ENCODE measurements at regions not wholly inside any gene's neighbourhood (a gene's known extent, or its start where the extent isn't known, plus 50 kb on each side); places are given as distances from the start of the nearest gene placed in this dataset.

GRCh38 chr3:117400303-117400702 lies 690.7 kb downstream of the TUSC7 start (continued):
- no peak for TF ChIP-seq KDM1A (IDR thresholded peaks at IDR 0.05; ENCODE audit: borderline replicate concordance, low read length)
- TF ChIP-seq MAFK (IDR thresholded peaks at IDR 0.05; ENCODE audit: low read depth, low read length): no peak
- TF ChIP-seq RNF2 (IDR thresholded peaks at IDR 0.05; ENCODE audit: borderline replicate concordance, low read depth, low read length, missing control alignments, poor library complexity, severe bottlenecking): no peak
- TF ChIP-seq BRCA1 (IDR thresholded peaks at IDR 0.05; ENCODE audit: low read depth, low read length): no peak
- no peak for TF ChIP-seq TCF12 (IDR thresholded peaks at IDR 0.05; ENCODE audit: low read depth, low read length)
- TF ChIP-seq HDAC2 (IDR thresholded peaks at IDR 0.05; ENCODE audit: borderline replicate concordance in 1 of 2, low read depth in 2 of 2, low read length in 2 of 2): no peak
- TF ChIP-seq TEAD4 (IDR thresholded peaks at IDR 0.05; ENCODE audit: low read depth, low read length): no peak
- TF ChIP-seq CEBPB (IDR thresholded peaks at IDR 0.05; ENCODE audit: low read depth, low read length): no peak
